Body of pancreas (tissue), 4 donors: ENCODE measurements at regions not wholly inside any gene's neighbourhood (a gene's known extent, or its start where the extent isn't known, plus 50 kb on each side); places are given as distances from the start of the nearest gene placed in this dataset.

Experiments
- POLR2A ChIP-seq, 3 donors: fragments of 450-650 bp; IDR thresholded peaks; one replicate each; pipeline ENCODE4 v1.6.1; 2016; ENCODE audit warnings: antibody characterized with exemption in 3 of 3, mild to moderate bottlenecking in 2 of 3
- TF ChIP-seq, protein P1 (sequence below), 7 experiments: fragments of 450-650 bp in 4 of 7; fragments of 200-600 bp in 3 of 7; sonication (generic) in 3 of 7; IDR thresholded peaks; one replicate each; pipeline ENCODE4 v1.5.1; 2016 to 2019; ENCODE audit warnings: antibody characterized with exemption in 7 of 7

DNA sequence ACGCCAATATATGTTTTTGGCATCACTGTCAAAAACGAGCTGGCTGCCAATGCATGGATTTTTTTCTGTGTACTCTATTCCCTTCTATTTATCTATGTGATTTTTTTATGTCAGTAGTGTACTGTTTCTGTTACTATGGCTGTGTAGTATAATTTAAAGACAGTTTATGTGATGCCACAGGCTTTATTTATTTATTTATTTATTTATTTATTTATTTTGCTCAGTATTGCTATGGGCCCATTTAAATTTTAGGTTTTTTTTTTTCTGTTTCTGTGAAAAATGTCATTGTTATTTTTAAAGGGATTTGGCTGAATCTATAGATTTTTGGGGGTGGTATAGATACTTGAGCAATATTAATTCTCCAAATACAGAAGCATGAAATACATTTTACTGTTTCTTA, 338.4 kb upstream of the POU3F4 start:
- TF ChIP-seq, protein P1, sequence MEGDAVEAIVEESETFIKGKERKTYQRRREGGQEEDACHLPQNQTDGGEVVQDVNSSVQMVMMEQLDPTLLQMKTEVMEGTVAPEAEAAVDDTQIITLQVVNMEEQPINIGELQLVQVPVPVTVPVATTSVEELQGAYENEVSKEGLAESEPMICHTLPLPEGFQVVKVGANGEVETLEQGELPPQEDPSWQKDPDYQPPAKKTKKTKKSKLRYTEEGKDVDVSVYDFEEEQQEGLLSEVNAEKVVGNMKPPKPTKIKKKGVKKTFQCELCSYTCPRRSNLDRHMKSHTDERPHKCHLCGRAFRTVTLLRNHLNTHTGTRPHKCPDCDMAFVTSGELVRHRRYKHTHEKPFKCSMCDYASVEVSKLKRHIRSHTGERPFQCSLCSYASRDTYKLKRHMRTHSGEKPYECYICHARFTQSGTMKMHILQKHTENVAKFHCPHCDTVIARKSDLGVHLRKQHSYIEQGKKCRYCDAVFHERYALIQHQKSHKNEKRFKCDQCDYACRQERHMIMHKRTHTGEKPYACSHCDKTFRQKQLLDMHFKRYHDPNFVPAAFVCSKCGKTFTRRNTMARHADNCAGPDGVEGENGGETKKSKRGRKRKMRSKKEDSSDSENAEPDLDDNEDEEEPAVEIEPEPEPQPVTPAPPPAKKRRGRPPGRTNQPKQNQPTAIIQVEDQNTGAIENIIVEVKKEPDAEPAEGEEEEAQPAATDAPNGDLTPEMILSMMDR (IDR thresholded peaks at IDR 0.05), result no peak
- TF ChIP-seq POLR2A (IDR thresholded peaks at IDR 0.05), result no peak
